HG03039 (cell line): ENCODE measurements at regions not wholly inside any gene's neighbourhood (a gene's known extent, or its start where the extent isn't known, plus 50 kb on each side); places are given as distances from the start of the nearest gene placed in this dataset.
"Not testable (repeated sequence)": the region's sequence is repeated elsewhere in the genome, so short reads cannot be mapped to it uniquely, and the experiment has no call there.

Experiments
- ATAC-seq: cut with Tn5 transposase; IDR thresholded peaks from one replicate; pipeline ENCODE4 v1.9.1; 2021; ENCODE audit warnings: mild to moderate bottlenecking, moderate library complexity; ENCODE audit not compliant: unreplicated experiment

DNA sequence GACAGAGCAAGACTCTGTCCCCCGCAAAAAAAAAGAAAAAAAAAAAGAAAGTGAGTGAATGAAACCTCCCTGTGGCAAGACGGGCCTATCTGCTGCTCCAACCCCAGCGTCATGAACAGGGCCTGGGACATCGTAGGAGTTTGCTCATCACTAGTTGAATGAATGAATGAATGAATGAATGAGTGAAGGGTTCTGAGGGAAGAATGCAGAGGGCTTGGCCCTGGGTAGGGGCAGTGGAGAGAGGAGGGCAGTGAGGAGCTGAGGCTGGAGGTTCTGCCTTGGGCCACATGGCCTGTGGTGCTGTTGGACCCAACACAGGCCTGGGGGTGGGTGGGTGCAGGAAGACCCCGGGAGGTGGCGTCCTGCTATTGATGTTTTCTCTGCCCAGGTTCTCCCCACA, 125.5 kb upstream of the CIBAR2 start:
- no peak for ATAC-seq

GRCh38 chr16:85238233-85238647, 126.0 kb upstream of the CIBAR2 start:
- ATAC-seq, result no peak

DNA sequence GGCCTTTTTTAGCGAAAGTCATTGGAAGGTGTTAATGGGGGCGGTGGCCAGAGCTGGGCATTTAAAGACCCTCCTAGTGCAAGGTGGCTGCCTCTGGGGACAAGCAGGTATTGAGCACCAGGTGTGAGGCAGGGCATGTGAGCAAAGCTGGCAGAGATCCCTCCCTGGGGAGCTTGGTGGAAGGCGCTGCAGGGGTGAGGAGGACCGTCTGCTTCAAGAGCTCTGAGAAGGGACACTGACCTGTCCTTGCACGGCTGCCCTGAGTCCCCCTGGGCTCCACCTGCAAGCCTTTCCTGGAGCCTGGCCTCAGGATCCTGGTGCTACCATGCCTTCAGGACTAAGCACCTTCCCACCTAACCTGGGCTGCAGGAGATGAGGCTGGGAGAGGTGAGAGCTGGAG, 127.0 kb upstream of the CIBAR2 start:
- ATAC-seq, result no peak

- no peak for ATAC-seq
Observed at GRCh38 chr16:85239871-85240270, 127.6 kb upstream of the CIBAR2 start.

GRCh38 chr16:85240982-85241924, 129.0 kb upstream of the CIBAR2 start:
- no peak for ATAC-seq

- ATAC-seq, result no peak
Observed at GRCh38 chr16:85242140-85242539, 129.9 kb upstream of the CIBAR2 start.

DNA sequence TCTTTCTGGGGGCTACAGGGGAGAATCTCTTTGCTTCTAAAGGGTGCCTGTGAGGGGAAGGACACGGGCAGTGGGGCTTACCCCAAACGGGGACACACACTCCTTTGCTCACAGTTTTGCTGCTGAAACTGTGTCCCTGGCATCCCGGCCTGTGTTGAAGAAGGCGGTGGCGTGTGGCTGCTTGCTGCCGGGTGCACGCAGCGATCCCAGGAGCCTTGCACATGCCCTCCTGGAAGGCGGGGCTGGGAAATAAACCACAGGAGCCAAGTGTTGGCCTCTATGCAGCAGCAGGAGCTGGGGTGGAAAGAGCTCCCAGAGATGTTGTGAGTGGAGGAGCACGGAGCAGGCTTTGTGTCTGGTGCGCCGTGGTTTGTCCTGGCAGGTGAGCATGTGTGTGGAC, 131.0 kb upstream of the CIBAR2 start:
- no peak for ATAC-seq

- not testable (repeated sequence) for ATAC-seq
Observed at GRCh38 chr16:85244452-85244851, 132.2 kb upstream of the CIBAR2 start.

- ATAC-seq, result no peak
Observed at GRCh38 chr16:85245307-85246172, 133.3 kb upstream of the CIBAR2 start.

DNA sequence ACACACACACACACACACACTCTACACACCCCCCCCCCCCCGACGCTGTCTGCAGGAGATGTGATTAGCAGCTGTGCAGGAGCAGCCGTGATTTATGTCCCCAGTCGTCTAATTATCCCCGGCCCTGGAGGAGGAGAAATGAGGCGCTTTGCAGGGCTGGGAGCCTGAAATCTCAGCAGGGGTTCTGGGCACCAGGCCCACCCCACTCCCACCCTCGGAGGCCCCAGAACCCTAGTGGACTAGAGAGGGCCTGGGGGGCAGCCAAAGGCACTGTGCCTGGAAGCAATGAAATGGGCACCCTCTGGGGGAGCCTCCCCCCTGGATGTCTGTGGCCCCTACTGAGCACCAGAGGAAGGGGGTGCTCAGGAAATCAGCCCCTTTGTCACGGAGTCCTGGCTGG, 134.2 kb upstream of the CIBAR2 start:
- ATAC-seq, result no peak

DNA sequence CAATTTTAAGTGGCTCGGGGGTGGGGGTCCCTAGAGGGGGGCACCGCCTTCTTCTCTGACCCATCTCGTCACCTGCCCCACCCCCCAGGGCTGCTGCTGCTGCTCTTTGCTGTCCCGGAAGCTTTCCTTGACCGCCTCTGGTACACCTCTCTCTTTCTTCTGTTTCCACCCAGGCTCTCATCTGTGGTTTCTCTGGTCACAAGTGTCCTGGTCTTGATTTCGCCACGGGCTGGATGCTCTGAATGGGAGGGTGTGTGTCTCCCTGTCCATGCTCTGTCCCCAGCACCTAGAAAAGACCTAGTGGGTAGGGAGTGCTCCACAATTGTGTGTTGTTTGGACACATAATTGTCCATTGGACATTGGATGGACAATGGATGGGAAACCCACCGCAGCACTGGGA, 134.7 kb upstream of the CIBAR2 start:
- ATAC-seq, result no peak

DNA sequence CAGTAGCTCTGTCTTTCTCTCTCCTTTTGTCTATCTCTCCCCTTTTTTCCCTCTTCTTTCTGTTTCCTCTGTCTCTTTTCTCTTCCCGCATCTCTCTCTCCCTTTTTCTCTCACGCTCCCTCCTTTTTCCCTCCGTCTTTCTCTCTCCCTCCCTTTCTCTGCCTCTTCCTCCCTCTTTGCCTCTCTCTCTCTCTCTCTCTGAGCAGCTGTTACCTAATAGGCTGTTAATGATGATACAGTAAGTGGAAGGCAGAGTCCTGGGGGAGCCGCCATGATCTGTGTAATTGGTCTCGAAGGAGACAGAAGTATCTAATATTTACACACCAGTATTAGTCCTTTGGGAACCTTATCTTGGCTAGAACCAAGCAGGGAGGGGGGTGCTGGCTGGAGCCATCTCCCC, 136.1 kb upstream of the CIBAR2 start:
- ATAC-seq, result no peak

DNA sequence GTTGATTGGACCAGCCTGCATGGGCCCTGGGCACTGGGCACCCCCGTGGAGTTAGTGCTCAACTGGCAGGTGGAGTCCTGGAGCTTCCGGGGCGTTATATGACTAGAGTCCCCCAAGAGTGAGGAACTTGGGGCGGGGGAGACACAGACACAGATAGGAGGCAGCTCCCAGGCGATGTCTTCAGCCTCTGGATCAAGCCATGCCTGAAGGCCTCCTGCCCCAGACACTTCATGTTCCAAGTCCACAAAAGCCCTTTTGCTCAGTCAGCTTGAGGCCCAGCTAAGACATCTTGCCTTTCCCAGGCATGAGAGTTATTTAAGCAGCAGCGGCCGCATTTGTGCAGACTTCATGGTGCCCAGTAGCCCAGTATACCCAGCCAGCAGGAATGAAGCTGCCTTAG, 136.6 kb upstream of the CIBAR2 start:
- no peak for ATAC-seq

- no peak for ATAC-seq
Observed at GRCh38 chr16:85249418-85250146, 137.3 kb upstream of the CIBAR2 start.

DNA sequence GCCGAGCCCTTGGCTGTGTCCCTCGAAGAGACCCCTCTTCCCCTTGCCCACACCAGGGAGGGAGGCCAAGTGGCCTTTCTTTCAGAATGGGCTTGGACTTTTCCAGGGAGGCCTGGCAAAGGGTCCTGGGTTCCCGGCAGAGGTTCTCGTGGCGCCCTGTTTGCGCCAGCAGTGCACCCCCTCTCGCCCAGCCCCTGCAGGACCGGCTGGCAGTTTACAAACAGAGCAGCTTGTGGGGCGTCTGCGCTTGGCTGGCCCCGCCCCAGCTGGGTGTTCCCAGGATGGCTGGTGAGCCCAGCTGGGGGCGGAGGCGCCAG, 137.8 kb upstream of the CIBAR2 start:
- ATAC-seq, result no peak

GRCh38 chr16:85250609-85251223, 138.4 kb upstream of the CIBAR2 start:
- ATAC-seq, result no peak

DNA sequence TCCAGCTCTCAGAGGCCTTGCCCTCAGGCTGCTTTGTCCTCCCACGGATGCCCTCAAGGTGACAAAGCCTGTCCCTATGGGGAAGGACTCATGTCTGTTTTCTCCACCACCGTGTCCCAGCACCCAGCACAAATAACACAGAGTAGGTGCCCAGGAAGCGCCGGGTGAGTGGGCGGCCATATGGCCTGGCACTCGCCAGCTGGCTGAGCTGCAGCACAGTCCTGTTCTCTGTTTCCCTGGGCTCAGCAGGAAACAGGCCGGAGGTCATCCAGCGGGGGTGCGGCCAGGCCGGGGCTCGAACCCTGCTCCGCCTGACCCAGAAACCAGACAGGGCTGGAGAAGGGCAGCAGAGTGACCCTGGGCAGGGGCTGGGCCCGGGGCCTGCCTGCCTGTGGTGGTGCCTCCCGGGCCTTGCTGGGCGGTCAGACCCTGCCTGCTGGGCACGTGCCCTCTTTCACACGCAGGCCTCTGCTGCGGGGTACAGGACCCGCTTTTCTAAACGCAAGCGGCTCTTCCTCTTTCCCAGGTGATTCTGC, 139.0 kb upstream of the CIBAR2 start:
- ATAC-seq, result no peak

- ATAC-seq, result no peak
Observed at GRCh38 chr16:85252014-85252413, 139.7 kb upstream of the CIBAR2 start.

DNA sequence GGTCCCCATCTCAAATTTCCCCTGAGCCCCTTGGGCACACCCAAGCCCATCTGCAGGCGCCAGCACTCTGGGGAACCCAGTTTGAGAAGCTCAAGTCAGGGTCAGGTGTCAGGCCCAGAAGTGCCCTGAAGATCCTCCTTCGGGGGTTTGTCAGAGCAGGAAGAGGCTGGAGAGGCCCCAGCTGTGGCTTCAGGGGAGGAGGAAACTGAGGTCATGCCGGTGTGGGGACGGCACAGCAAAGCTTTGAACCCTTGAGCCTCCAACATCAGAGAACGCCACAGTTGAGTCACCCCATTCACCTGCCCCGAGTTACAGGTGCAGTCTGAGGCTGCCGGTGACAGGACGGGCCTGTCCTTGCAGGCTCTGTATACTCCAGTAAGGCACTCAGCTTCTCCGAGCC, 140.2 kb upstream of the CIBAR2 start:
- ATAC-seq, result no peak

DNA sequence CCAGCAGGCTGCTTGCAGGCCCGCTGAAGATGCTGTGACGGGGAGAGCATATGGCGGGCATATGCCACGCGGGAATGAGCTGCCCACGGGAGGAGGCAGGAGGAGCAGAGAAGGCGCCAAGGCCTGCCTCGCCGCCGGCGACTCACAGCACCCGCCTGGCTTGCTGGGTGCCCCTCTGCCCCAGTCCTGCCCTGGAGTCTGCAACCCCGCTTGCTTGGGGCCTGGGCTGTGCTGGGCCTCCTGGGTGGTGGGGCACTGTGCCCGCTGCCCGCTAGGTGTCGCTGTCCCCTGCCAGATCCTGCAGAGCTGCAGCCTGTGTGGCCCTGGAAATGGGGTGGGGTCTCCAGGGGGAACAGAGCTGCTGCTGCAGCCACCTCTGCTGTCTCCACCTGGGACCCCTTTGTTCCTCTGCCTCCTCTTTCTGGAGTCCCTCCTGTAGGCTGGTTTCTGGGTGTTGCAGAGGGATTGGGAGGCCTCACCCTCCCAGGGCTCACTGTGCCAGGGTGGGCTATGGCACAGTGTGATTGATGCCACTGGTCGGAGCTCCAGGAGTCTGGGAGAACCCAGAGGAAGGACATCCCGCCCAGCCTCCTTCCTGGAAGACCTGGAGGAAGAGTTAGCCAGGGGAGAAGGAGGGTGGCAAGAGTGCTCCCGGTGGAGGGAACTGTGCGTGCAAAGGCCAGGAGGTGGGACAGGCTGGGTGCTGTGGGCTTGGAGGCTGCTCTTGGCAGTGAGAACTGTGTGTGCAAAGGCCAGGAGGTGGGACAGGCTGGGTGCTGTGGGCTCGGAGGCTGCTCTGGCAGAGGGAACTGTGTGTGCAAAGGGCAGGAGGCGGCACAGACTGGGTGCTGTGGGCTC, 141.0 kb upstream of the CIBAR2 start:
- no peak for ATAC-seq
